ENCODE measurements at regions not wholly inside any gene's neighbourhood (a gene's known extent, or its start where the extent isn't known, plus 50 kb on each side); places are given as distances from the start of the nearest gene placed in this dataset.
"Not testable (repeated sequence)": the region's sequence is repeated elsewhere in the genome, so short reads cannot be mapped to it uniquely, and the experiment has no call there.

DNA sequence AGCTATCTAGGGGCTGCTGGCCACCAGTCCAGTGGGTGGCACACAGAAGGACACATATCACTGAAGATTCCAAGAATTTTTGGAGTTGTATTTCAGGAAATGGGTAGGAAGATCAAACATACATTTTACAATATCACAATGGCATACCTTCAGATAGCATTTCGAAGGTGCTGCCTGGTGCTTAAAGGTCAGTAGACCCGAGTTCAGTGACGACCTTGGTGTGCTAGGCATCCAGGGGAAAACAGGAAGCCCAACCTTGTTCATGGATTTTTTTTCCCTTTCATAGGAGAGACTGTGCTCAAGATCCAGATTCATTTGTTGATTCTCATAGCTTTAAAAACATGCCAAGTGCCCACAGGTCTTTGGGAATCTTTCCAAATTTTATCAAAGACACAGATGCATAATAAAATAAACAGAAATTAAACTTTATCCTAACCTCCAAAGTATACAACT is 51.0 kb upstream of the RCBTB2 start:
- H3K27ac ChIP-seq = no peak overlapping the region
- no peak for DNase-seq (ENCODE audit: low read depth, low spot score)

DNA sequence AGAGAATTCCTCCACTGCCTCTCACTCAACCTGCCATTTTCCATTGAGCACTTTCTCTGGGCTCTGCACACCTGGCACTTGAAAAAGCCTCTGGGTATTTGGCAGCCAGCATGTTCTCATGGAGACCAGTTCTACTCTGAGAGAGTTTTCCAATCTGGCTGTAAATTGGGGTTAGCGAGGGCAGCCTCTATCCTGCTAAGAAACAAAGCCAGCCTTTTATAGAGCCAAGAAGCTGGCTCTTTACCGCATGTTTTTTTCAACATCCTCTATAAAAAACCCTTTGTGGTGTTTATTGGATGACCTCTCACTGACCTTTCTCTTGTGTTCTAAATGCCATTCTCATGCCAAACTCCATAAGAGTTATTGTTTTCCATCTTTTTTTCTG is 52.6 kb upstream of the RCBTB2 start:
- no peak for DNase-seq (ENCODE audit: low read depth, low spot score)
- H3K27ac ChIP-seq = no peak overlapping the region

- H3K27ac ChIP-seq = no peak overlapping the region
- DNase-seq (ENCODE audit: low read depth, low spot score) = no peak
These were observed 53.8 kb upstream of the RCBTB2 start for GRCh38 chr13:48586591-48587103.

DNA sequence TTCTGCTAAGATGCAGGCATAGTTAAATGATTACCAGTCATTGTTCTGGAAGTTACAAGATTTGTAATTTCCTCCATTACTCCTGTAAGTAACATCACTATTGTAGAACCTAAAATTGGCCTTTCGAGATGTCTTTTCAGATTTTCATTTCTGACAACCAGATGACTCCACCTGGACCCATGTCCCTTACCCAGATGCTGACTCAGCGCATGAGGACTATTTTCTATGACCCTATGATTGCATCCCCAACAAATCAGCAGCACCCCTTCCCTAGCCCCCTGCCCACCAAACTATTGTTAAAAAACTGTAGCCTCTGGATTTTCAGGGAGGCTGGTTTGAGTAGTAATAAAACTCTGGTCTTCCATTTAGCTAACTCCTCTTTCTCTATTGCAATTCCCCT is 55.2 kb upstream of the RCBTB2 start:
- no peak for DNase-seq (ENCODE audit: low read depth, low spot score)
- no peak overlapping the region for H3K27ac ChIP-seq

DNA sequence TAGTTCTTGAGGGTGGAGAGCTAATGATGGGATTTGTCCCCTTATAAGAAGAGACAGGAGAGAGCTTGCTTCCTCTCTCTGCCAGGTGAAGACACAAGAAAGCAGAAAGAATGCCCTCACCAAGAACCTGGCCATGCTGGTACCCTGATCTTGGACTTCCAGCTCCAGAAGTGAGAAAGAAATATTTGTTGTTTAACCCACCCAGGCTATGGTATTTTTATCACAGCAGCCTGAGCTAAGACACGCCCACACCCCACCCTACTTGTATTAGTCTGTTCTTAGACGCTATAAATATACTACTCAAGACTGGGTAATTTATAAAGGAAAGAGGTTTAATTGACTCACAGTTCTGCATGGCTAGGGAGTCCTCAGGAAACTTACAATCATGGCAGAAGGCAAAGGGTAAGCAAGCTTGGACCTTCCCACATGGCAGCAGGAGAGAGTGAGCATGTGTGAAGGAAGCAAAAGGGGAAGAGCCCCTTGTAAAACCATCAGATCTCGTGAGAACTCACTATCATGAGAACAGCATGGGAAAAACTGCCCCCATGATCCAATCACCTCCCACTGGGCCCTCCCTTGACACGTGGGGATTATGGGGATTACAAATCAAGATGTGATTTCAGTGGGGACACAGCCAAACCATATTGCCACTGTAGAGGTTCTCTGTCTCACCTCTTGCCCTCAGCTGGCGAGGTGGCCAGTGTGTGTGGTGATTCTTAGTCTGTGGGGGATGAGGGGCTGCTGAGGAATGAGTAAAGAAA is 57.4 kb upstream of the RCBTB2 start:
- no peak for DNase-seq (ENCODE audit: low read depth, low spot score)

GRCh38 chr13:48591124-48591872 is 58.4 kb upstream of the RCBTB2 start:
- DNase-seq (ENCODE audit: low read depth, low spot score) = not testable (repeated sequence)
- H3K27ac ChIP-seq = peak overlapping the region; percentile 41

More for the DNA sequence above, 57.4 kb upstream of the RCBTB2 start:
- H3K27ac ChIP-seq = no peak overlapping the region

- no peak for DNase-seq (ENCODE audit: low read depth, low spot score)
- H3K27ac ChIP-seq = peak overlapping the region; percentile 41
These were observed 59.2 kb upstream of the RCBTB2 start for GRCh38 chr13:48591889-48592687.

DNA sequence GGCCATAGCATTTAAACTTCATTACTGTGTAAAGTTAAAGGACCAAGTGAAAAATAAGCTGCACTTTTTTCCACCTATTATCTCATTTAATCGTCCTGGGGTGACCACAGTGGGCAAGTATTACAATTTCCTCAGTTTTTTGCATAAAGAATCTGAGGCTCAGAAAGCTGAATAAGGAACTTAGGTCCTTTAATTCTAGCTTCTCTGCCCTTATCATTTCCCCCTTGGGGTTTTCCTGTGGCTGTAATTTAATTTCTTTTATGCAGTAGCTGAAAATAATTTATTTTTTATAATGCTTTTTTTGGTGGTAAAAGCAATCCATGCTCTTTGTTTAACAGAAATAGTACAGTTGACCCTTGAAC is 59.8 kb upstream of the RCBTB2 start:
- no peak overlapping the region for H3K27ac ChIP-seq
- no peak for DNase-seq (ENCODE audit: low read depth, low spot score)

DNA sequence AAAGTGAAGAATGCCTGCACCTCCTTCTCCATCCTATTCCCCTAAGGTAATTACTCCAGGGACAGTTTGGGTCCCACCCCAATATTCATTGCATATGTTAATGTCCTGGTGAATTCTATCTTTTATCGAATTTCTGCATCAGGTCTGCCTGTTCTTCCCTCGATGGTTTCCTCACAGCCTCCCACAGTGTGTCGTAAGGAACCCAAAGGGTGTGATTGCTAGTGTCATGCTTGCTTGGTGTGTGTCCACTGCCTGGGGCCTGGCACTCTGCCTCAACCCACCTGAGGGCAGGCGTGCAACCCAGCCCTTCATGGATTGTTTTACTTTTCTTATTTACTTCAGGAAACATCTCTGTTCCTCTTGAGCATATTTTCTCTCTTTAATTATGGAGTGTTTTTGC is 60.2 kb upstream of the CYSLTR2 start:
- no peak overlapping the region for H3K27ac ChIP-seq
- DNase-seq (ENCODE audit: low read depth, low spot score) = no peak

- no peak overlapping the region for H3K27ac ChIP-seq
- DNase-seq (ENCODE audit: low read depth, low spot score) = no peak
These were observed 59.5 kb upstream of the CYSLTR2 start for GRCh38 chr13:48594096-48594815.

DNA sequence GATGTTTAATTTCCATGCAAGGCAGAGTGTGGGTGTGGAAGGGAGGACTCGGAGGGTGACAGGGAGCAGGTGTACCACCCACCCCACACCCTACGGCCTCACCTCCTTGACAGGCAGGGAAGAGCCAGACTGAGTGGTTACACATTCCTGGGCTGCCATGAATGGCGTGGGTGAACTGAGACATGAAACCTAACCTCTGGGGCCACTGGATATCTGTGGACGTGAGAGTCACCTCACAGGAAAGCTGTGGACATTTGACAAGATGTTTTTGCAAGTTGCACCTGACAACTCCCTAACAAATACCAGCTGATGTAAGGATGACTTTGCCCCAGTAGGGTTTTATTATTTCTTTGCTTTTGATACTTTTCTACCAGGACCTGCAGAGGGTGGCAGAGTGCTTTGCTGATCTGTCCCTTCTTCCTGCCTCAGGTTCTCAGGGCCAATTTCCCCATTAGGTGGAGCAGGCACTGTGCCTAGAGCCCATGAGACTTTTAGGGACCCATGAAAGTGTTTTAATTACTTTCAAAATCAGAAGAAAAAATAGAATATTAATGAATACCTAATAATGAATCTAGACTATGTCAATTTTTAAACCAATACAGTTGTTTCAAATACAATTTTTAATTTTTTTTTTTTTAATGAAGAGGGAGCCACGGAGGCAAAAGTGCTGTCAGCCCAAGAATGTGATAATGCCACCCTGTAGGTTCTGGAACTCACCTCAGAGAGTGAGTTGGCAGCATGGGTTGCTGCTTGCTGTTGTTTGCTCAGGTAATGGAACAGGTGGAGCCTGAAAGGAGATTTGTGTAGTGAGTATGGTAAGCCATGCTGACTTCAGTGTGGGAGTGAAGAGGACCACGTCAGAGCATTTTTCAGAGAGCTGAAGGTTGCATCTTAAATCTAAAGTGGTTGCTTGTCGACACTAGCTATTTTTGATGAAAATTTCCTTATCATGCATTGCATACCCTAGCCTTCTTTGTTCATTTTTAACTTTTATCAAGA is 58.0 kb upstream of the CYSLTR2 start:
- DNase-seq (ENCODE audit: low read depth, low spot score) = no peak
- H3K27ac ChIP-seq = no peak overlapping the region

DNA sequence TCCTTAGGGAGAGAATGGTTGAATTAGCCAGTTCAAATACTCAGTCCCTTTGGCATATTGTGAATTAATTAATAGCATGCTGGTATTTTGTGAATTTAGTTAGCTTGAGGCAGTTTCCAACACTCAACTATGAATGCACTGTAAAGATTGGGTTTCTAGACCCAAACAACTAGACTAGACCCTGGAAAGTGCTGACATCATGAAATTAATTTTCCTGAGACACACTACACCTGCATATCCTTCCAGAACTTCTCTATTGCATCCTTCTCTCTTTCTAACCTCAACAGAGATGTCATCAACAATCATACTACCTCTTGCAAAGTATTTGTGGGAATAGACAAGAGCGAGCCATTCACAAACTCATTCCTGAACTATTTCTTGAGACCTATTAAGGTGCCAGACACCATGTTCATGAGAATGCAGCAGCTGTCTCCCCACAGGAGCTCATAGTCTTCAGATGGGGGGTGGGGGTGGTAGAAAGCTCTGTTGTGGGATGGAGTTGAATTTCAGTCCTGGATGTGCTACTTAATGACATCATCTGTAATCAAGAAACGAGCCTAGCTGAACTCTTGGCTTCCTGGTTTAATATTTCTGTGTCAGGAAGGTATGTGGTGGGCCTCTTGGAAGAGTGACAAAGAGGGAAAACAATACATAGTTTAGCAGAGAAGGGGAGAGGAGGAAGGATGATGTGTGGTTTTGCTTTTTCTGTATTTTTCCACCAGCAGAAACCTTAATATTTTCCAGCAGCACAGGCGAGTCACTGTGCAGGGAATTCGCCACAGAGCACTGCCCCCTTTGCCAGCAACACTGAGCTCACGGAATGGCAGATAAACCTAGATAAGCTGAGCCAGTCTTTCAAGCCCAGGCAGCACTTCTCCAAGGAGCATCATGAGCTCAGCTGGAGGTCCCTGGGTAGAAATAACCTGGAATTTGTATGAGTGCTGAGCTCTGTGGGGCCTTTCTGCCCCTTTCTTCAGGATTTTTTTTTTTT is 53.1 kb upstream of the CYSLTR2 start:
- DNase-seq (ENCODE audit: low read depth, low spot score) = no peak
- no peak overlapping the region for H3K27ac ChIP-seq

- DNase-seq (ENCODE audit: low read depth, low spot score) = no peak
- H3K27ac ChIP-seq = no peak overlapping the region
These were observed 51.3 kb upstream of the CYSLTR2 start for GRCh38 chr13:48602296-48603016.

DNA sequence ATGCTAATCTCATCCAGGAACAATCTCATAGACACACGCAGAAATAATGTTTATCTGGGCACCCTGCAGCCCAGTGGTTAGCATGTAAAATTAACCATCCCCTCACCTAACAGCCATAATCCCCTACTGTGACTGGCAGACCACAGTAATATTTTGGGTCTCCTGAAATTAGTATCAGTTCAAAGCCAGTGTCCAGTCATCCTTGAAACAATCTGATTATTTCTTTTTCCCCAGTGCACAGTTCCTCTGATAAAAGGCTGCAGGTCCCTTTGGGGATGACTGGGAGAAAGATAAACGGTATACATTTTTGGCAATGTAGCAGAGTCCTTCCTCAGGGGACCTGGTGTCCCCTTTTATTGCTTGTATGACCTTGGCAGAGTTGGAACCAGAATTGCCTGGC is 50.4 kb upstream of the CYSLTR2 start:
- H3K27ac ChIP-seq = no peak overlapping the region
- DNase-seq (ENCODE audit: low read depth, low spot score) = no peak

All from epithelial cell of prostate (primary cell).